HFF-Myc (cell line): ENCODE measurements at regions not wholly inside any gene's neighbourhood (a gene's known extent, or its start where the extent isn't known, plus 50 kb on each side); places are given as distances from the start of the nearest gene placed in this dataset.
A peak's percentile ranks its signal among the peaks of the same experiment; 100 is the strongest.
"Not testable (repeated sequence)": the region's sequence is repeated elsewhere in the genome, so short reads cannot be mapped to it uniquely, and the experiment has no call there.

Experiments used
- DNase-seq: peaks from one replicate; pipeline ENCODE4 v3.0.0-alpha.2; 2011; ENCODE audit warnings: low read depth; ENCODE audit errors: extremely low read depth
- H3K4me3 ChIP-seq: replicated peaks from 2 replicates; pipeline ENCODE4 v1.5.1; 2011; ENCODE audit warnings: low read depth, mild to moderate bottlenecking, control low read depth, low read length
- CTCF ChIP-seq: IDR thresholded peaks from 2 replicates; pipeline ENCODE4 v1.5.1; 2012; ENCODE audit warnings: mild to moderate bottlenecking, low read depth, low read length, control low read depth; ENCODE audit errors: missing control alignments

- DNase-seq = no peak
- no peak overlapping the region for H3K4me3 ChIP-seq
- TF ChIP-seq CTCF = no peak
Observed at GRCh38 chr10:16030562-16030961, 170.3 kb upstream of the MINDY3 start.

- no peak for DNase-seq
- no peak overlapping the region for H3K4me3 ChIP-seq
- no peak for TF ChIP-seq CTCF
Observed at GRCh38 chr10:16049050-16049449, 188.7 kb upstream of the MINDY3 start.

GRCh38 chr10:16049782-16050181, 189.5 kb upstream of the MINDY3 start:
- no peak overlapping the region for H3K4me3 ChIP-seq
- no peak for DNase-seq
- no peak for TF ChIP-seq CTCF

GRCh38 chr10:16063350-16063749, 203.0 kb upstream of the MINDY3 start:
- no peak overlapping the region for H3K4me3 ChIP-seq
- DNase-seq = no peak
- TF ChIP-seq CTCF = no peak

GRCh38 chr10:16083551-16083950, 223.2 kb upstream of the MINDY3 start:
- not testable (repeated sequence) for DNase-seq, H3K4me3 ChIP-seq

GRCh38 chr10:16105082-16105481, 244.8 kb upstream of the MINDY3 start:
- TF ChIP-seq CTCF = no peak
- H3K4me3 ChIP-seq = no peak overlapping the region
- DNase-seq = no peak

- DNase-seq = no peak
- TF ChIP-seq CTCF = peak; percentile 28
- H3K4me3 ChIP-seq = no peak overlapping the region
Observed at GRCh38 chr10:16116404-16117304, 256.3 kb upstream of the MINDY3 start.
